Middle frontal gyrus (tissue), 1 donor: ENCODE measurements at regions not wholly inside any gene's neighbourhood (a gene's known extent, or its start where the extent isn't known, plus 50 kb on each side); places are given as distances from the start of the nearest gene placed in this dataset.

ENCODE experiments used
- DNase-seq: peaks from one replicate; pipeline ENCODE4 v3.0.0-alpha.2; 2015; ENCODE audit warnings: low spot score; ENCODE audit errors: extremely low spot score

DNA sequence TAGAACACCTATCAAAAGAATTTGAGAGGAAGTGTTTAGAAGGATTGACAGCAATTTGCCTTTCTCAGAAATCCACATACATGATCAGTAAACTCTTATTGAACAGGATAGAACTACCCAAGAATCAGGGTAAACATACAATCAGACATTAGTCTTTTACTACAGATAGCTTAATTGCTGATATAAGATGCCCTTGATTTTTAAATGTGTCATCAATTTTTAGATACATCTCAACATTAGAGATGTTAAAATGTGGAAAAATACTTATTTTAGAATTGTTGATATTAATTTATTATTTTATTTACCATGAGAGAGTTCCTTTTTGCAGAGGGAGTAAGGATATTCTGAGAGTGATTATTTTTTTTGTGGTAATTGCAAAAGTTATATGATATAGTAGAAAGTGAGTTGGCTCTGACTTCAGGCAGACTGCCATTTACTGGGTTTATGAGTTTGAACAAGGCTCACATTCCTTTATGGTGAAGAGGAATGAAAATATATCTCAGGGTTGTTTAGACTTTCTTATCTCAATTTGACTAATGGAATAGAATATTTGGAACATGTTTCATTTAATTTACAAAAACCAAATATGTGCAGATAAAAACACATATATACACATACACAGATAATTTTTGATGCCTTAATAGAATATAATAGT, 302.8 kb upstream of the GOLIM4 start:
- no peak for DNase-seq

- DNase-seq = no peak
Observed at GRCh38 chr3:168396861-168397260, 301.1 kb upstream of the GOLIM4 start.

DNA sequence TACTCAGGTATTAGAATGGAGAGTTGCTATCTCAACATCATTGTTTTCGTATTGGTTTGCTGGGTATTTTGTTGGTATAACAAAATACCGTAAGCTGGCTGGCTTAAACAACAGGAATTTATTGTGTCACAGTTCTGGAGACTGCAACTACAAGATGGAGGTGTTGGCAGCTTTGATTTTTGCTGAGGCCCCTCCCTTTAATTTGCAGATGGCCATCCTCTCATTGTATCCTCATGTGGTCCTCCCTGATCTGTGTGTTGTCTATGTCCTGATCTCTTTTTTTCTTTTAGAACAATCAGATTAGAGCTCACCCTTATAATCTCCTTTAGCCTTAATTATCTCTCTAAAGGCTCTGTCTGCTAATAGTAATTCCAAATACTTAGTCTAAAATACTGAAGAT, 299.8 kb upstream of the GOLIM4 start:
- DNase-seq = no peak

GRCh38 chr3:168394439-168394838, 298.7 kb upstream of the GOLIM4 start:
- no peak for DNase-seq

DNA sequence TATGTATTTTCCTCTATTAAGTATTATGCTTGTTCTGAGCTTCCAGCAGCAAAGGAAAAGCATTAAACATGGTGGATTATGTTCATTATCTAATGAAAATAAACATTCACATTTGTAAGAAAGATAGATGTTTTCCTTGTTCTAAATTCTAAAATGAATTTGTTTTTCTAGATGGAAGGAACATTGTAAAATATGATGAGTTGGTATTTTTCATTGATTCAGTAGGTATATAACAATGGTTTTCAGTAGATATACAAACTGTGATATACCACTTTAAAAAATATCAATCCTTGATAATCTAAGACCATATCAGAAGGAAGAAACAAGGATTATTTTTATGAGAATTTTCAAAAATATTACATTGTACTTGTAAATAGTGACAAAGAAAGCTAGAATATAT, 290.6 kb upstream of the GOLIM4 start:
- DNase-seq = no peak

DNA sequence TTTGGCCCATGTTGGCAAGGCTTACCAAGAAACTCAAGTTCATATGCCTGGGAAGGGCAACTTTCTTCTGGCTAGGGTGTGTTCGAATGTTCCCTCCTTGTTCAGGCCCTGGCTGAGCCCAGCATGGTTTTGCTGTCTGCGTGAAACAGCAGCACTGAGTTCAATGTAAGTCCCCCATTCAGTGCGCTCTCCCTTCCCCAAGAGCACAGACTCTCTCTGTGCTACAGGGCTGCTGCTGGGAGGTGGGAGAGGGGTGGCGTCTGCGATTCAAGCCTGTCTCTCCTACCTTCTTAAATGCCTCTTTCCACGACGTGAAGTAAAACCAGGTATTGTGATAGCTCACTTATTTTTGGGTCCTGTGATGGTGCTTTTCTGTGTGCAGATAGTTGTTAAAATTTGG, 289.3 kb upstream of the GOLIM4 start:
- no peak for DNase-seq

DNA sequence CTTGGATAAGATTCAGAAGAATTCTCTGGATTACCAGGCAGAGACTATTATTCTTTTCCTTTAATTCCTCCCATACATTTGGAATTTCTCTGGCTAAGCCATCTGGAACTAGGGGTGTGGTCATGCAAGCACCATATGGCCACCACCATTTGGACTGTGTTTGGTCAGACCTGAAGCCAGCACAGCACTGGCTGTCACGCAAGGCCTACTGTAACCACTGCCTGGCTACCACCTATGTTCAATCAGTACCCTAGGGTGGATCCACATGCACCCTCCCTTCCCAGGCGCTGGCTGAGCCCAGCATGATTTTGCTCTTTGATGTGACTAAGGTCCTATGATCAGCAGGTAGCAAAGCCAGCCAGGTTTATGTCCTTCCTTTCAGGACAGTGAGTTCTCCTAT, 287.8 kb upstream of the GOLIM4 start:
- DNase-seq = no peak

GRCh38 chr3:168371846-168372245, 276.1 kb upstream of the GOLIM4 start:
- DNase-seq = no peak

DNA sequence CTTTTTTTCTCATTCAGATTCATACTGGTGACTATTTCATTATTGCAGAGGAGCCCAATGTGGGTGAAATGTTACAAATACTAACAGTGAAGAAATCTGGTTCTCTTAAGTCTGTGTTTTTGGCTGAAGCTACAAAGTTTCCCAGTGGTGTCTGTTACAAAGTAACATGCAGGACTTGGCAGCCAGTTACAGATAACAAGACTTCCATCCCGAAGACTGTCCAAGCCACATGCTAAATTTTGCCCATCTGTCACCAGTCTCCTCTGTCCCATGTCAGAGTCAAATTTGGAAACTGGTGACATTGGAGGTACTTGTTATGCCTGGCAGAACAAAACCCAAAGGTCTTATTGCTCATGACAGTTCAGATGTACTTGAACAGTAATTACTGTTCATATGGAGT, 269.2 kb upstream of the GOLIM4 start:
- DNase-seq = no peak

- DNase-seq = no peak
Observed at GRCh38 chr3:168362661-168363247, 267.0 kb upstream of the GOLIM4 start.

- DNase-seq = no peak
Observed at GRCh38 chr3:168362156-168362555, 266.4 kb upstream of the GOLIM4 start.

DNA sequence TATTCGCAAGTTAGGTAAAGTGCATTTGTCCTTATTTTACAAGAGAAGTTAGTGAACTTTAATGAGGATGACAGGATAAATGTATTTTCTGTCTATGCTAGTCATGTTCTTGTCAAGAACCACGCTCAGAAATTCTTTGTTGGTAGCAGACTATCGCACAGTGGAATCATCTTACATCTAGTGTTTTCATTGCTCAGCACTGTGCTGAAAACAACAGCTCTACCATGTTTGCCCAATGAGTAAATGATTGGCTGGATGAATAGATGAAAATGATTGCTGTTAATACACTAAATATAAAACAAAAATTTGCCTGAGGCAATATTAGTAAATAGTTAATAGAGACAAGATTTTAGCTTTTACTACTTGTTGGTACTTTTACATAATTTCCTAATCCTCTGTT, 265.3 kb upstream of the GOLIM4 start:
- DNase-seq = no peak

DNA sequence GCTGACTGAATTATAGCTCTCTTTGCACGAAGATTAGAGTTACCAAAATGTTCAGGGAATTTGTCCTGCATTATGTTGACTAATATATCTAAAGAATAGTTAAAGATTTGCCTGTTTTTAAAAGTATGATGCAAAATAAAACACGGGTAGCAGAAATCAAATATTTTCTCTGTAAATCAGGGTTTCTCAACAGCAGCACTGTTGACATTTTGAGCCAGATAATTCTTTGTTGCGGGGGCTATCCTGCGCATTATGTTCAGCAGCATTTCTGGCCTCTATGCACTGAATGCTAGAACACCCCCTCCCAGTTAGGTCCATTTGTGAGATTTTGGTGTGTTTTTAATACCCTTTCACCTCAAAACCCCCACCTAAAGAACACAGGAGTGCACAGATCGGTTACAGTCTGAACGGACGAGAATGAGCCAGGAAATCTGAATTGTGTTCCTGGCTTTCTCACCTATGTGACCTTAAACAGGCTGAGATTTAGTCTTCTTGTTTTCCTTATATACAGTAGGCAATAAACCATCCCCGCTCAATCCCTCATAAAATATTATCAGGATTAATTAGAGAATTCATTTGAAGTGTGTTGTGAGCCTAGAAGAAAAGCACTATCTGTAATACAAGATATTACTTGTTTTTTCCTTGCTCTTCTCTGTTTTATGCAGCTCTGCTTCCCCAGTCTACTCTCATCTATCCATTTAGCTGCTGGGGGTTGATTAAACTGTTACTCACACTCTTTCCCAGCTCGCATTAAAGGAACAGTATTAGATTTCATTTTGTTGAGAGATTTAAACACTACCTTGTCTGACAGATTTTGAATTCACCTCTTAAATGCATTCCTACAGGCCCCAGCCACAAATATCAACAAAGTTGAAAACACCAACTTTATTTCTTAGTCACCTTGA, 247.5 kb upstream of the GOLIM4 start:
- no peak for DNase-seq

- DNase-seq = no peak
Observed at GRCh38 chr3:168341956-168342936, 246.5 kb upstream of the GOLIM4 start.

DNA sequence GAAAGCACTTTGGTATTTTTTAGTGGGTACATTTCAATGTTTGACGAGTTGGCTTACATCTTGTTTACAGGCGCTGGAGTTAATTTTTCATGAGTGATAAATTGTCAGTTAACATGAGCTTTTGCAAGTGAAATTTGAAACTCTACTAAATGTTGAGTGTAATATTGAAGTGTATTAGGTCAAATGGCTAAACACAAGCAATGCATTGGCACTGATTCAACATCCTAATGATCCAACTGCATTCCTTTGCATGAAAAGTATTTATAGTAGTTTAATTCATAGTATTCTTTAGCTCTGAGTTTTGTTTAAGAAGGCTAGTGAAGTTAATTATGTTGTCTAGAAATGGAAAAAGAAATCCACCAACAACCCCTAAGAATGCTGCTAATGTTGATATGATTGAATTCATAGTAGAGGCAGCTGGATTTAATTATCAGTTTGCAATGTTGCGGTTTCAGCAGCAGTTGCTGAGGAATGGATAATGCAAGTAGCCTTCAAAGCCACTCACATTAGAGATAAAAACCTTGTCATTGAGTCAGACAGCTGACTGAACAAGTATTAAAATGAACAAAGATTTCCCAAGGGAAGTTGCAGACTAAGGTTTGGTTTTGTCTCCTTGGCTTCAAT, 245.6 kb upstream of the GOLIM4 start:
- no peak for DNase-seq

DNA sequence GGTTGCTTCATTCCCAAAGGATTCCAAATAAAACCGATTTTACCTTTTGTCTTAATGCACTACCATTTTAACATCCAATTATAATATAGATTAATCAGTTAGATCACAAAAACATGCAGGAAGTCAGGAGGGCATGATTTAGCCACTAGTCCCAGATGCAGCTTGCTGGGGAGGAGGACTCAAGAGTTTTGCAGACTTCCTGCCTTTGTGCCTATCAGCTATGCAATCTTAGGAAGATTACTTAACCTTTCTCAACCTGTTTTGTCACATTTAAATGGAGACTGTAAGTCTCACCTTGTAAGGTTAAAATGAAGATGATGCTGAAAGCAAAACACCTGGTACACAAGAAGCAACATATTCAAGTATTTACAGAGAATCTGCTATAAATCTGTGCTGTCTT, 242.4 kb upstream of the GOLIM4 start:
- DNase-seq = no peak

DNA sequence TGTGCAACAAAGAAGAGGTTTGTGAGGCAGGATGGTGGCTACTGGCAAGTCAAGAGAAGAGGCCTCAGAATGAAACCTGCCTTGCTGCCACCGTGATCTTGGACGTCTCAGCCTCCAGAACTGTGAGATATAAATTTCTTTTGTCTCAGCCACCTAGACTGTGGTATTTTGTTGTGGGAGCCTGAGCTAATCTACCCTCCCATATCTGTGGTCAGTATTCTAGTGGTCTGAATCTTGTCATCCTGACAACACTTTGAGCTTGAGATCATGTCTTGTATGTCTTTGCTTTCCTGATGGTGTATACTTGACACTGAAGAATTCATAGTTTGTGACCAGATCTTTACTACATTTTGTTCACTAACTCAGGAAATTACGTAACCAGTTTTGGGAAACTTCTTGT, 240.6 kb upstream of the GOLIM4 start:
- DNase-seq = no peak

GRCh38 chr3:168333410-168333935, 237.7 kb upstream of the GOLIM4 start:
- DNase-seq = no peak

- no peak for DNase-seq
Observed at GRCh38 chr3:168331756-168332155, 236.0 kb upstream of the GOLIM4 start.

DNA sequence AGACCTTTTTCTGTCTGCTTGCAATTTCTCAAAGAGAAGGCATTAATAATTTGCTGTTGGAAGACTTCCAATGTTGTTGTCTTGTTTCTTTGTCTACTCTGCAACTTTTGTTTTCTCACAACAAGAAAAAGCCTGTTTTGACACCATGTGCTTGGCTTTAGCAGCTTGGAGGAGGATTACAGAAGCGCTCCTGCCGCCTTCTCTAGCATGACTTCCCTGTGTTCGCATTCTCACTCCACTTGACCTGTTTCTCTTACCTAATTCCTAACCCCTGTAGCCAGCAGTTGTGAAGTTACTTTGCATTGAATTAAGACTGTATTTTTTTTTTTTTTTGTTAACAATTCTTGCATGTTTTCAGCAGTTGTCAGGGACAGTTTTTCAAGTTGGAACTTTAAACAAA, 235.3 kb upstream of the GOLIM4 start:
- DNase-seq = no peak

- DNase-seq = no peak
Observed at GRCh38 chr3:168327856-168328255, 232.1 kb upstream of the GOLIM4 start.
